ENCODE measurements at regions not wholly inside any gene's neighbourhood (a gene's known extent, or its start where the extent isn't known, plus 50 kb on each side); places are given as distances from the start of the nearest gene placed in this dataset.

GRCh38 chr10:60661637-60662036, 116.6 kb upstream of the CDK1 start:
- DNase-seq (ENCODE audit: low read depth), result no peak
- no peak for TF ChIP-seq CTCF (IDR thresholded peaks at IDR 0.05; ENCODE audit: control insufficient read depth, extremely low read depth, insufficient read depth)
- no peak overlapping the region for H3K4me3 ChIP-seq (ENCODE audit: low read depth, low read length)

GRCh38 chr10:60660625-60661024, 117.7 kb upstream of the CDK1 start:
- no peak overlapping the region for H3K4me3 ChIP-seq (ENCODE audit: low read depth, low read length)
- DNase-seq (ENCODE audit: low read depth), result no peak
- TF ChIP-seq CTCF (IDR thresholded peaks at IDR 0.05; ENCODE audit: control insufficient read depth, extremely low read depth, insufficient read depth), result no peak

GRCh38 chr10:60654813-60655464, 123.3 kb upstream of the CDK1 start:
- DNase-seq (ENCODE audit: low read depth), result no peak
- no peak for TF ChIP-seq CTCF (IDR thresholded peaks at IDR 0.05; ENCODE audit: control insufficient read depth, extremely low read depth, insufficient read depth)
- no peak overlapping the region for H3K4me3 ChIP-seq (ENCODE audit: low read depth, low read length)

GRCh38 chr10:60652628-60653027, 125.7 kb upstream of the CDK1 start:
- no peak for TF ChIP-seq CTCF (IDR thresholded peaks at IDR 0.05; ENCODE audit: control insufficient read depth, extremely low read depth, insufficient read depth)
- no peak for DNase-seq (ENCODE audit: low read depth)

GRCh38 chr10:60650378-60650800, 127.9 kb upstream of the CDK1 start:
- no peak for DNase-seq (ENCODE audit: low read depth)
- H3K4me3 ChIP-seq (ENCODE audit: low read depth, low read length), result no peak overlapping the region
- no peak for TF ChIP-seq CTCF (IDR thresholded peaks at IDR 0.05; ENCODE audit: control insufficient read depth, extremely low read depth, insufficient read depth)

More at GRCh38 chr10:60652628-60653027, 125.7 kb upstream of the CDK1 start:
- no peak overlapping the region for H3K4me3 ChIP-seq (ENCODE audit: low read depth, low read length)

GRCh38 chr10:60649485-60650377, 128.5 kb upstream of the CDK1 start:
- no peak overlapping the region for H3K4me3 ChIP-seq (ENCODE audit: low read depth, low read length)
- no peak for TF ChIP-seq CTCF (IDR thresholded peaks at IDR 0.05; ENCODE audit: control insufficient read depth, extremely low read depth, insufficient read depth)
- peak; percentile 78 for DNase-seq (ENCODE audit: low read depth)

All from LNCaP clone FGC (cell line).